Left hindlimb (tissue), 1 donor: ENCODE measurements at regions not wholly inside any gene's neighbourhood (a gene's known extent, or its start where the extent isn't known, plus 50 kb on each side); places are given as distances from the start of the nearest gene placed in this dataset.
"Not testable (repeated sequence)": the region's sequence is repeated elsewhere in the genome, so short reads cannot be mapped to it uniquely, and the experiment has no call there.

Experiments
- DNase-seq: peaks from one replicate; pipeline ENCODE4 v3.0.0-alpha.2; 2018

GRCh38 chr16:31581065-31581464 is 53.4 kb downstream of the AHSP start:
- not testable (repeated sequence) for DNase-seq

- not testable (repeated sequence) for DNase-seq
Measured at GRCh38 chr16:31601737-31602384, 74.2 kb downstream of the AHSP start.

- no peak for DNase-seq
Measured at GRCh38 chr16:31618130-31618529, 90.4 kb downstream of the AHSP start.

- no peak for DNase-seq
Measured at GRCh38 chr16:31636433-31636832, 108.7 kb downstream of the AHSP start.

- no peak for DNase-seq
Measured at GRCh38 chr16:31641279-31641678, 113.6 kb downstream of the AHSP start.

GRCh38 chr16:31655674-31656073 is 128.0 kb downstream of the AHSP start:
- DNase-seq, result not testable (repeated sequence)

- DNase-seq, result no peak
Measured at GRCh38 chr16:31664683-31665482, 137.2 kb downstream of the AHSP start.

GRCh38 chr16:31674686-31675085 is 147.0 kb downstream of the AHSP start:
- DNase-seq, result no peak

GRCh38 chr16:31676731-31677130 is 149.0 kb downstream of the AHSP start:
- DNase-seq, result no peak

GRCh38 chr16:31678649-31679325 is 151.1 kb downstream of the AHSP start:
- DNase-seq, result no peak

GRCh38 chr16:31689331-31689730 is 161.6 kb downstream of the AHSP start:
- DNase-seq, result not testable (repeated sequence)

- DNase-seq, result not testable (repeated sequence)
Measured at GRCh38 chr16:31692338-31692737, 164.6 kb downstream of the AHSP start.

- no peak for DNase-seq
Measured at GRCh38 chr16:31693733-31694132, 166.0 kb downstream of the AHSP start.

- DNase-seq, result no peak
Measured at GRCh38 chr16:31694461-31694860, 166.8 kb downstream of the AHSP start.

- DNase-seq, result no peak
Measured at GRCh38 chr16:31695667-31696066, 168.0 kb downstream of the AHSP start.

GRCh38 chr16:31696968-31697743 is 169.5 kb downstream of the AHSP start:
- no peak for DNase-seq

GRCh38 chr16:31697744-31698125 is 170.0 kb downstream of the AHSP start:
- DNase-seq, result no peak

- DNase-seq, result no peak
Measured at GRCh38 chr16:31698901-31699300, 171.2 kb downstream of the AHSP start.

- no peak for DNase-seq
Measured at GRCh38 chr16:31699601-31700000, 171.9 kb downstream of the AHSP start.

- no peak for DNase-seq
Measured at GRCh38 chr16:31700200-31700529, 172.5 kb downstream of the AHSP start.

GRCh38 chr16:31700530-31701388 is 172.8 kb upstream of the ZNF267 start:
- peak; percentile 76 for DNase-seq

- DNase-seq, result no peak
Measured at GRCh38 chr16:31701734-31702133, 171.9 kb upstream of the ZNF267 start.
